BE2C (cell line): ENCODE measurements at regions not wholly inside any gene's neighbourhood (a gene's known extent, or its start where the extent isn't known, plus 50 kb on each side); places are given as distances from the start of the nearest gene placed in this dataset.

Experiments used
- DNase-seq: peaks from one replicate; pipeline ENCODE4 v3.0.0-alpha.2; 2020
- H3K27me3 ChIP-seq: fragments of 250-450 bp; sonication (Bioruptor Pico); 2 replicates; pipeline ENCODE4 v1.5.1; 2020; ENCODE audit warnings: mild to moderate bottlenecking
- H3K36me3 ChIP-seq: fragments of 250-450 bp; sonication (Bioruptor Pico); 2 replicates; pipeline ENCODE4 v1.5.1; 2020; ENCODE audit warnings: mild to moderate bottlenecking
- H3K4me1 ChIP-seq: fragments of 250-450 bp; sonication (Bioruptor Pico); 2 replicates; pipeline ENCODE4 v1.5.1; 2020
- H3K4me3 ChIP-seq: 2 replicates; pipeline ENCODE4 v1.5.1; 2011; ENCODE audit warnings: low read depth, low read length
- H3K9me3 ChIP-seq: fragments of 250-450 bp; sonication (Bioruptor Pico); 2 replicates; pipeline ENCODE4 v1.5.1; 2020
- CTCF ChIP-seq: IDR thresholded peaks from 2 replicates; pipeline ENCODE4 v1.5.1; 2012; ENCODE audit warnings: mild to moderate bottlenecking, low read depth, low read length

- TF ChIP-seq CTCF, result no peak
- H3K27me3 ChIP-seq, result no peaks in the 10 kb centered on the region
- no peak overlapping the region for H3K4me3 ChIP-seq
- peaks cover 20% of the 10 kb centered on the region for H3K4me1 ChIP-seq
- no peak for DNase-seq
- no peaks in the 10 kb centered on the region for H3K9me3 ChIP-seq
- no peaks in the 10 kb centered on the region for H3K36me3 ChIP-seq
These were observed 60.7 kb upstream of the CNEP1R1 start for GRCh38 chr16:49964316-49964715.

GRCh38 chr16:49964973-49965372, 60.1 kb upstream of the CNEP1R1 start:
- no peaks in the 10 kb centered on the region for H3K9me3 ChIP-seq
- H3K36me3 ChIP-seq, result no peaks in the 10 kb centered on the region
- H3K4me3 ChIP-seq, result no peak overlapping the region
- no peaks in the 10 kb centered on the region for H3K27me3 ChIP-seq
- no peak for DNase-seq
- TF ChIP-seq CTCF, result no peak
- peaks cover 24% of the 10 kb centered on the region for H3K4me1 ChIP-seq

- no peaks in the 10 kb centered on the region for H3K9me3 ChIP-seq
- peaks cover 12% of the 10 kb centered on the region for H3K4me1 ChIP-seq
- no peaks in the 10 kb centered on the region for H3K36me3 ChIP-seq
- TF ChIP-seq CTCF, result no peak
- H3K4me3 ChIP-seq, result peak overlapping the region; percentile 4
- H3K27me3 ChIP-seq, result no peaks in the 10 kb centered on the region
- DNase-seq, result peak; percentile 77
These were observed 57.9 kb upstream of the CNEP1R1 start for GRCh38 chr16:49967012-49967559.

- Histone ChIP-seq H3K9me3 (no peaks in the 10 kb centered on the region), H3K27me3 (no peaks in the 10 kb centered on the region), H3K36me3 (no peaks in the 10 kb centered on the region), H3K4me3 (peak overlapping the region; percentile 42), H3K4me1 (peaks cover 10% of the 10 kb centered on the region)
- peak; percentile 42 for DNase-seq
- TF ChIP-seq CTCF, result no peak
These were observed 55.7 kb upstream of the CNEP1R1 start for GRCh38 chr16:49969091-49970030.

- Histone ChIP-seq H3K9me3 (no peaks in the 10 kb centered on the region), H3K4me3 (no peak overlapping the region), H3K36me3 (no peaks in the 10 kb centered on the region), H3K27me3 (no peaks in the 10 kb centered on the region), H3K4me1 (peaks cover 10% of the 10 kb centered on the region)
- no peak for DNase-seq
- TF ChIP-seq CTCF, result no peak
These were observed 54.1 kb upstream of the CNEP1R1 start for GRCh38 chr16:49970797-49971431.
